ENCODE measurements at regions not wholly inside any gene's neighbourhood (a gene's known extent, or its start where the extent isn't known, plus 50 kb on each side); places are given as distances from the start of the nearest gene placed in this dataset.

GRCh38 chr2:126494593-126494992 lies 161.4 kb upstream of the GYPC start:
- Mint-ChIP-seq H3K9me3 (peaks cover 20% of the 10 kb centered on the region), H3K27me3 (ENCODE audit: low read depth) (peaks cover 4% of the 10 kb centered on the region), H3K4me3 (no peak overlapping the region), H3K4me1 (no peaks in the 10 kb centered on the region), H3K27ac (no peak overlapping the region), H3K36me3 (ENCODE audit: low read depth) (no peaks in the 10 kb centered on the region)
- no peak for TF ChIP-seq CTCF (IDR thresholded peaks at IDR 0.05; ENCODE audit: unreplicated experiment in 3 of 3)

DNA sequence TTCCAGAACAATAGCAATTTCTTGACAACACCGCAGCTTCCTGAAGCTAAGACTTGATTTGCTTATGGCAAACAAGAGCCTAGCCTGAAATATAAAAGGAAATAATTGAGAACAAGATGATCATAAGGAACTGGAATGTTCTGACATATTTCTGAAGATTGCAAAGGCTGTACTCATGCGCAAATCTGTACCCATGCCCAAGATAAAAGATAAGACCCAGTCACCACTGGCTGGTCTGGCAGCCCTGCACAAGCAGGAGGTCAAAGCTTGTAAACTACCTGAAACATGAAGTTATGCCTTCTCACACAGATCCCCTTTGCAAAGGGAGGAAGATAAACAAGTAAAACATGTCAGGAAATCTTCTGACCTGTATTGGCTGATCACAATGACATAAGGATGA lies 160.8 kb upstream of the GYPC start:
- Mint-ChIP-seq H3K27ac (no peak overlapping the region), H3K4me3 (no peak overlapping the region), H3K36me3 (ENCODE audit: low read depth) (no peaks in the 10 kb centered on the region), H3K9me3 (peaks cover 20% of the 10 kb centered on the region), H3K27me3 (ENCODE audit: low read depth) (peaks cover 4% of the 10 kb centered on the region), H3K4me1 (no peaks in the 10 kb centered on the region)
- TF ChIP-seq CTCF (IDR thresholded peaks at IDR 0.05; ENCODE audit: unreplicated experiment in 3 of 3): no peak

GRCh38 chr2:126496493-126496892 lies 159.5 kb upstream of the GYPC start:
- H3K9me3 Mint-ChIP-seq: peaks cover 20% of the 10 kb centered on the region
- no peak for TF ChIP-seq CTCF (IDR thresholded peaks at IDR 0.05; ENCODE audit: unreplicated experiment in 3 of 3)
- H3K27me3 Mint-ChIP-seq (ENCODE audit: low read depth): peaks cover 4% of the 10 kb centered on the region
- H3K36me3 Mint-ChIP-seq (ENCODE audit: low read depth): no peaks in the 10 kb centered on the region
- no peak overlapping the region for H3K4me3 Mint-ChIP-seq
- no peak overlapping the region for H3K27ac Mint-ChIP-seq
- no peaks in the 10 kb centered on the region for H3K4me1 Mint-ChIP-seq

DNA sequence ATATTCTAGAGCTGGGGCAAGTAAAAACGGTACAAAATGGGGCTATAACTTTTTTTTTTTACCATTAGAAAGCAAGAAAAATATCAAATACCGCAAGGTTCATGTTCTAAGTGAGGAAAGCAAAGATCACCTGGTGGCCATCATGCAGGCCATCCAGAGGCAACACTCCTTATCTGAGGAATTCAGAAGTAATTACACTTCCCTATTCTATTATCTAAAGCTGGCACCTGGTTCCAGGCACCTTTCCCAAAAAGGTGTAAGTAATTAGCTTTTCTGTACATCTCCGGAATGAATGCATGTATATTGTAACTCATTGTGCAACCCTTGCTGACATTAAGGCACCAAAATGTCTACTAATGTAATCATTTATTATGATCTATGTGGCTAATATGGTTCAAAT lies 152.5 kb upstream of the GYPC start:
- peaks cover 5% of the 10 kb centered on the region for H3K9me3 Mint-ChIP-seq
- no peak for TF ChIP-seq CTCF (IDR thresholded peaks at IDR 0.05; ENCODE audit: unreplicated experiment in 3 of 3)
- H3K4me3 Mint-ChIP-seq: no peak overlapping the region
- no peak overlapping the region for H3K27ac Mint-ChIP-seq
- no peaks in the 10 kb centered on the region for H3K36me3 Mint-ChIP-seq (ENCODE audit: low read depth)
- H3K4me1 Mint-ChIP-seq: peaks cover 11% of the 10 kb centered on the region
- no peaks in the 10 kb centered on the region for H3K27me3 Mint-ChIP-seq (ENCODE audit: low read depth)

DNA sequence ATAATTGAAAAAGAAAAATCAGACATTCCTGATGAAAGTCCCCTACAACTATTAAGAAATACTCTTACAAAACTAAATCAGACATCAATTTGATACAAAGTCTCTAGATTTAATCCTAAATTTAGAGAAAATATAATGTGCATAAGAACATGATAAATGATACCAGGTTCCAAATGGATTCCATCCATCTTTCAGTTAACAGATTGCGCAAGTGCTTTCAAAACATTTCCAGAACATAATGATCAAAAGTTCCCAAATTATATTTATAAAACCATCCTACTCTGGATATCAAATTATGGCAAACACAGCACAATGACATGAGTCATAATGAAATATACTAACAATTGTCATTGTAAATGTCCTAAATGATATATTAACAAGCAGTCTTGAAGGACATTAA lies 151.0 kb upstream of the GYPC start:
- H3K9me3 Mint-ChIP-seq: no peaks in the 10 kb centered on the region

More for the DNA sequence above, 151.0 kb upstream of the GYPC start:
- no peak for TF ChIP-seq CTCF (IDR thresholded peaks at IDR 0.05; ENCODE audit: unreplicated experiment in 3 of 3)
- Mint-ChIP-seq H3K36me3 (ENCODE audit: low read depth) (no peaks in the 10 kb centered on the region), H3K4me1 (peaks cover 18% of the 10 kb centered on the region), H3K4me3 (no peak overlapping the region), H3K27me3 (ENCODE audit: low read depth) (no peaks in the 10 kb centered on the region), H3K27ac (no peak overlapping the region)
